ENCODE measurements at regions not wholly inside any gene's neighbourhood (a gene's known extent, or its start where the extent isn't known, plus 50 kb on each side); places are given as distances from the start of the nearest gene placed in this dataset.
A peak's percentile ranks its signal among the peaks of the same experiment; 100 is the strongest.
"Not testable (repeated sequence)": the region's sequence is repeated elsewhere in the genome, so short reads cannot be mapped to it uniquely, and the experiment has no call there.

- DNase-seq (ENCODE audit: low spot score): no peak
- TF ChIP-seq, protein P1, sequence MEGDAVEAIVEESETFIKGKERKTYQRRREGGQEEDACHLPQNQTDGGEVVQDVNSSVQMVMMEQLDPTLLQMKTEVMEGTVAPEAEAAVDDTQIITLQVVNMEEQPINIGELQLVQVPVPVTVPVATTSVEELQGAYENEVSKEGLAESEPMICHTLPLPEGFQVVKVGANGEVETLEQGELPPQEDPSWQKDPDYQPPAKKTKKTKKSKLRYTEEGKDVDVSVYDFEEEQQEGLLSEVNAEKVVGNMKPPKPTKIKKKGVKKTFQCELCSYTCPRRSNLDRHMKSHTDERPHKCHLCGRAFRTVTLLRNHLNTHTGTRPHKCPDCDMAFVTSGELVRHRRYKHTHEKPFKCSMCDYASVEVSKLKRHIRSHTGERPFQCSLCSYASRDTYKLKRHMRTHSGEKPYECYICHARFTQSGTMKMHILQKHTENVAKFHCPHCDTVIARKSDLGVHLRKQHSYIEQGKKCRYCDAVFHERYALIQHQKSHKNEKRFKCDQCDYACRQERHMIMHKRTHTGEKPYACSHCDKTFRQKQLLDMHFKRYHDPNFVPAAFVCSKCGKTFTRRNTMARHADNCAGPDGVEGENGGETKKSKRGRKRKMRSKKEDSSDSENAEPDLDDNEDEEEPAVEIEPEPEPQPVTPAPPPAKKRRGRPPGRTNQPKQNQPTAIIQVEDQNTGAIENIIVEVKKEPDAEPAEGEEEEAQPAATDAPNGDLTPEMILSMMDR (IDR thresholded peaks at IDR 0.05; ENCODE audit: extremely low read depth, missing control alignments): no peak
These were observed 212.5 kb upstream of the CNTN6 start for GRCh38 chr3:880371-880770.

DNA sequence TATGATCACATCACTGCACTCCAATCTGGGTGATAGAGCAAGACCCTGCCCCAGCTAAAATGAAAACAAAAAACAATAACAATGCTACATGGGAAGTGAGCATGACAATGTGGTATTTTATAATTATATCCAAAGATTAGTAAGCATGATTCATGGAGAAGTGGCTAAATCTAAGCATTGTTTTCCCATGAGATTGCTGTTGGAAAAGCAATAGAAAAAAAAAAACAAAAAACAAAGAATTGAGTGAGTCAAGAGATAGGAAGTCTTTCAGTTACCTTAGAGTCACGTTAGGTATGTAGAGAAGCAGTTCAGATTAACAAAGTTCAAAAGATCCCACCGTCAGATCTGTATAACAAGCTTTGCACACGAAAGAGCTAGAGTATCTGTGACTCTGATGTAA is 210.3 kb upstream of the CNTN6 start:
- DNase-seq (ENCODE audit: low spot score): no peak
- TF ChIP-seq, protein P1 (IDR thresholded peaks at IDR 0.05; ENCODE audit: extremely low read depth, missing control alignments): no peak

GRCh38 chr3:901953-902778 is 190.7 kb upstream of the CNTN6 start:
- TF ChIP-seq, protein P1 (IDR thresholded peaks at IDR 0.05; ENCODE audit: extremely low read depth, missing control alignments): no peak
- DNase-seq (ENCODE audit: low spot score): peak; percentile 9

DNA sequence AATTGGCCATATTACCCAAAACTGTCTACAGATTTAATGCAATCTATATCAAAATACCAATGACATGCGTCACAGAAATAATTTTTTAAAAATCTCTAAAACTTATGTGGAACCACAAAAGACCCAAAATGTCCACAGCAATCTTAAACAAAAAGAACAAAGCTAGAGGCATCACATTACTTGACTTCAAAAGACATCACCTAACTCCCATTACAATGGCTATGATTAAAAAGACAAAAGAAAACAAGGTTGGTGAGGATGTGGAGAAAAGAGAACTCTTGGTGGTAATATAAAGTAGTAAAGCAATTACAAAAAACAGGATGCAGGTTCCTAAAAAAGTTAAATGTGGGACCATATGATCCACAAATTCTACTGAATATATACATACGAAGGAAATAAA is 187.6 kb upstream of the CNTN6 start:
- no peak for DNase-seq (ENCODE audit: low spot score)
- TF ChIP-seq, protein P1 (IDR thresholded peaks at IDR 0.05; ENCODE audit: extremely low read depth, missing control alignments): no peak

GRCh38 chr3:906739-907138 is 186.1 kb upstream of the CNTN6 start:
- TF ChIP-seq, protein P1 (IDR thresholded peaks at IDR 0.05; ENCODE audit: extremely low read depth, missing control alignments): no peak
- DNase-seq (ENCODE audit: low spot score): no peak

GRCh38 chr3:908839-909238 is 184.0 kb upstream of the CNTN6 start:
- TF ChIP-seq, protein P1 (IDR thresholded peaks at IDR 0.05; ENCODE audit: extremely low read depth, missing control alignments): no peak
- DNase-seq (ENCODE audit: low spot score): no peak

DNA sequence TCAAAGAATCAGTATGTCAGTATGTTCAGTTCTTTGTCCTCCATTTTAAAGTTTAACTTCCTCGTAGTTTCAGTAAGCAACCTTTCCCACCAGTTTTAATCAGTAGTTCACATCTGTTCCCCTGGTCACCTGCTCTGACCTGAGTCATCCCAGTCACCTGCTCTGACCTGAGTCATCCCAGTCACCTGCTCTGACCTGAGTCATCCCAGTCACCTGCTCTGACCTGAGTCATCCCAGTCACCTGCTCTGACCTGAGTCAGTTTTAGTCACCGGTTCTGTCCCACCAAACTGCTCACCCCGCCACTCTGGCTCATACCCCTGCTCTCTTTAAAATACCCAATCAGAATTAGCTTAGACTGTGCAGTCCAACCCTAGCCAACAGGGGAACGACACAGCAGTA is 180.1 kb upstream of the CNTN6 start:
- not testable (repeated sequence) for DNase-seq (ENCODE audit: low spot score)

Measured in GM20000 (cell line).